AG09319 (cell line): ENCODE measurements at regions not wholly inside any gene's neighbourhood (a gene's known extent, or its start where the extent isn't known, plus 50 kb on each side); places are given as distances from the start of the nearest gene placed in this dataset.

Experiments
- DNase-seq: peaks from one replicate; pipeline ENCODE4 v3.0.0-alpha.2; 2010; ENCODE audit warnings: low read depth; ENCODE audit errors: extremely low read depth
- CTCF ChIP-seq: IDR thresholded peaks from 2 replicates; pipeline ENCODE4 v1.5.1; 2011; ENCODE audit warnings: low read depth, mild to moderate bottlenecking, inconsistent platforms, low read length, moderate library complexity

- TF ChIP-seq CTCF = no peak
- no peak for DNase-seq
Observed at GRCh38 chr6:14763616-14764015, 482.3 kb upstream of the JARID2 start.

DNA sequence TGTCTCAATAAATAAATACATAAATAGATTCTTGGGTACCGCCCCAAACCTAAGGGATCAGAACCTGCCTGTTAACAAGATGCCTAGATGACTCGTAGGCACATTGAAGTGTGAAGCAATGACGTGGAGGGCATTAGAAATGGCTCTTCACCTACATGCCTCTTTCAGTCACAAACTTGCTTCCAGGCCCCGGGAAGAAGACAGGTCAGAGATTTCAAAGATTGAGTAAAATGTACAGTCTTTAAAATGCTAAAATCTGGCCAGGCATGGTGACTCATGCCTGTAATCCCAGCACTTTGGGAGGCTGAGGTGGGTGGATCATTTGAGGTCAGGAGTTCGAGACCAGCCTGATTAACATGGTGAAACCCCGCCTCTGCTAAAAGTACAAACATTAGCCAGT, 480.8 kb upstream of the JARID2 start:
- no peak for DNase-seq
- no peak for TF ChIP-seq CTCF

DNA sequence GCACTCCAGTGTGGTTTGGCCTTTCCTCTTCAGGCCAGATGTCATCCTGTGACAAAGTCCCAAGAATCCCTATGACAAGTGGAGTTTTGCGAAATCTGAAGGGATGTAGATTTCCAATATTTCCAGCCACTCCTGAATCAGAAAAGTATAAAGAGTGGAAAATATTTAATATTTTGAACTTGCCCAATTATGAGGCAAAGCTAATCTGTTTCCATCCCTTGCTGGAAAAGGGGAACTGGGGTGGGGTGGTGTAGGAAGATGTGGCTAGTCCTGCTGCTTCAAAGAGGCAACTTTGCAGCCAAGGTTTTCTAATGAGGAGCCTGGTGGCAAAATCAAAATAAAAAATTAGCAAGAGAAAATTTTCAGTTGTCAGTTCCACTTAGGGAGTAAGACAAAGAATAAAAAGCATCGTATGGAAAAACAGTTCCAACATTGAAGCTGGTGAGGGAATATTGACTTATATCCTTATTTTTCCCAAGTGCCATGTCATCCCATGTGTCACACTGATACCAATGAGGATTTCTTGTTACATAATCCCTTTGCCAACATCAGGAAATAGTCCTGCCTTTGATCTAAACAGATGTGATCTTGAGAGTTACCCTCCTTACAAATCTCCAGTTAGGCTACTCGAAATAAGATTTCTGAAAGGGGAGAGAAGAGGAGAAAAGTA, 480.0 kb upstream of the JARID2 start:
- no peak for TF ChIP-seq CTCF
- DNase-seq = no peak

- no peak for TF ChIP-seq CTCF
- no peak for DNase-seq
Observed at GRCh38 chr6:14766391-14766994, 479.4 kb upstream of the JARID2 start.

- no peak for DNase-seq
- no peak for TF ChIP-seq CTCF
Observed at GRCh38 chr6:14767226-14767625, 478.6 kb upstream of the JARID2 start.

- no peak for TF ChIP-seq CTCF
- DNase-seq = no peak
Observed at GRCh38 chr6:14770040-14770439, 475.8 kb upstream of the JARID2 start.

GRCh38 chr6:14770572-14770971, 475.3 kb upstream of the JARID2 start:
- peak; percentile 11 for DNase-seq
- no peak for TF ChIP-seq CTCF
